ENCODE measurements at regions not wholly inside any gene's neighbourhood (a gene's known extent, or its start where the extent isn't known, plus 50 kb on each side); places are given as distances from the start of the nearest gene placed in this dataset.
A peak's percentile ranks its signal among the peaks of the same experiment; 100 is the strongest.

DNA sequence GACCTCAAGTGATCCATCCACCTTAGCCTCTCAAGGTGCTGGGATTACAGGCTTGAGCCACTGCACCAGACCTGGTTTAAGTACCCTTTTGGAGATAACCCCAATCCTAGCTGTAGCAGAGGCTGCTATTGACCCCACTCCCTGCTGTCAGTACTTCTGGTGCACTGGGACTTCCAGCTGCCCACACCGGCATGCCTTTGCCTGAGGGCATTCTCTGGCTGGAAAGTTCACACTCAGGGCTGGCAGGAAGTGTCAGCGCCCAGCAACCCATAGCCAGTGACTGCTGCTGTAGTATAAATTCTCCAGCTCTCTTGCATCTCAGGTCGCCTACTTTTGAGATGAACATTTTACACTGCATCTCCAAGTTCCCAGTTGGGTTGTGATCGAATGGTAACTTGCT, 75.3 kb downstream of the UTRN start:
- DNase-seq: peak; percentile 21
- TF ChIP-seq, protein P1, sequence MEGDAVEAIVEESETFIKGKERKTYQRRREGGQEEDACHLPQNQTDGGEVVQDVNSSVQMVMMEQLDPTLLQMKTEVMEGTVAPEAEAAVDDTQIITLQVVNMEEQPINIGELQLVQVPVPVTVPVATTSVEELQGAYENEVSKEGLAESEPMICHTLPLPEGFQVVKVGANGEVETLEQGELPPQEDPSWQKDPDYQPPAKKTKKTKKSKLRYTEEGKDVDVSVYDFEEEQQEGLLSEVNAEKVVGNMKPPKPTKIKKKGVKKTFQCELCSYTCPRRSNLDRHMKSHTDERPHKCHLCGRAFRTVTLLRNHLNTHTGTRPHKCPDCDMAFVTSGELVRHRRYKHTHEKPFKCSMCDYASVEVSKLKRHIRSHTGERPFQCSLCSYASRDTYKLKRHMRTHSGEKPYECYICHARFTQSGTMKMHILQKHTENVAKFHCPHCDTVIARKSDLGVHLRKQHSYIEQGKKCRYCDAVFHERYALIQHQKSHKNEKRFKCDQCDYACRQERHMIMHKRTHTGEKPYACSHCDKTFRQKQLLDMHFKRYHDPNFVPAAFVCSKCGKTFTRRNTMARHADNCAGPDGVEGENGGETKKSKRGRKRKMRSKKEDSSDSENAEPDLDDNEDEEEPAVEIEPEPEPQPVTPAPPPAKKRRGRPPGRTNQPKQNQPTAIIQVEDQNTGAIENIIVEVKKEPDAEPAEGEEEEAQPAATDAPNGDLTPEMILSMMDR (IDR thresholded peaks at IDR 0.05): no peak
- peaks cover 47% of the 10 kb centered on the region for H3K4me1 Mint-ChIP-seq (ENCODE audit: low read depth)
- H3K27me3 Mint-ChIP-seq (ENCODE audit: insufficient read depth): no peaks in the 10 kb centered on the region
- no peaks in the 10 kb centered on the region for H3K9me3 Mint-ChIP-seq
- no peak overlapping the region for H3K27ac Mint-ChIP-seq
- no peak overlapping the region for H3K4me3 Mint-ChIP-seq
- H3K36me3 Mint-ChIP-seq (ENCODE audit: low read depth): no peaks in the 10 kb centered on the region; the same call in 1 of the 2 replicates

DNA sequence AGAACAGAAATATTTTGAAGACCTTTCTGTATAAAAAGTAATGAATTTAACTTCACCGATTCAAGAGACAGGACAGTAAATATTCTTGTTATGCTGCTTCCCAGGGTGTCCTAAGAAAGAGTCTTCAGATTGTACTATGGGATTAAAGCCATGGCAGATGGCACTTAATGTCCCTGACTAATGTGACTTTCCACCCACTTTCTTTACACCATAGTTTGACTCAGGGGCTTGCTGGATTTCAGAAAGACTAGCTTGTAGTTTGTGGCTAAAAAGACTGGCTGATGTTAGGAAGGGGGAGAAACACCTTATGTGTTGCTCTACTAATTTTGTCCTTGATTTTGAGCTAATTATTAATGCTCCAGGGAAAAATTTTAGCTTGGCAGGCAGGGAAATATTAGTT, 75.9 kb downstream of the UTRN start:
- TF ChIP-seq, protein P1 (IDR thresholded peaks at IDR 0.05): no peak
- Mint-ChIP-seq H3K27ac (no peak overlapping the region), H3K4me3 (no peak overlapping the region), H3K4me1 (ENCODE audit: low read depth) (peaks cover 54% of the 10 kb centered on the region), H3K36me3 (ENCODE audit: low read depth) (no peaks in the 10 kb centered on the region; the same call in 1 of the 2 replicates), H3K9me3 (no peaks in the 10 kb centered on the region), H3K27me3 (ENCODE audit: insufficient read depth) (no peaks in the 10 kb centered on the region)
- no peak for DNase-seq

DNA sequence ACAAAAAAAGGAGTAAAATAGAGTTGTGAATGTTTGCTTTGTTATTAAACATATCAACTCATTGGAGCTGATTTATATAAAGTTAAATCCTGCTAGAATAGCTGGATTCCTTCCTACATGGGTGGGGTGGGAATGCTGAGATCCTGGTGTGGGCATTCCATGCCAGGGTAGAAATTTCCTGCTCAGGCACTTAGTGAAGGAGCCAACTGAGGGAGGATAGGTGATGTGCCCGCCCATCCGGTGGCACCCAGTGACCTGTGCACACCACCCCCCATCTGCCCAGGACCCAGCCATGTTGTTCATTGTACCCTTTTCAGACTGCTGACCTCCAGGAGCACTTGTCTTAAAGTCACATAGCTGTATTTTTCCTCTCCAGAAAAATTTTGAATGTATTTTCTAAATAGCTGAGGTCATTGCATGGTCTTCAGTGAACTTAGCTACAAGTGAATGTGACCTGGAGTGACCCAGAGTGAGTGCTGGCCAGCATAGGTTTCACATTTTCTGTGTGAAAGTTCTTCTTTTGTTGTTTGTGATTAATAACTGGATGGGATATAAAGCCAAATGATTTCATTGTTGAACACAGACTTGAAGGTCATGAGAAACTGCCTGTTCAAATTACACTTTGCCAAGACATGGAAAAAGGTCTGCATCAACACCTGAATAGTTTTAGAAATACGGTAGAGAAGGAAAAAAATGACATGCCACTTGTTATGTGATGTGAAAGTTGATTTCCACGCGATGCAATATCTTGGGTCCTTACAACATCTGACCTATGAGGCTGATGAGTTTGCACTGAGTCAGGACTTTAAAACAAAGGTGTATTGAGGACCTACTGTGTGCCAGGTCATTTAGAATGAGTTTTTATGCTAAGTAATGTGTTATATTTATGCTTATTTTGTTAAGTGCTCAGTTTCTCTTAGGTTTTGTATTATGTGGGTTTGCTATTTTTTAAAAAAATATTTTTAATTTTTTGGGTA, 77.2 kb downstream of the UTRN start:
- H3K27ac Mint-ChIP-seq: 0 out of 2 replicates have a peak overlapping the region, but pooled peaks have one; percentile 0
- H3K4me3 Mint-ChIP-seq: no peak overlapping the region
- H3K36me3 Mint-ChIP-seq (ENCODE audit: low read depth): peaks cover 4% of the 10 kb centered on the region
- no peaks in the 10 kb centered on the region for H3K9me3 Mint-ChIP-seq
- no peak for DNase-seq
- peaks cover 64% of the 10 kb centered on the region for H3K4me1 Mint-ChIP-seq (ENCODE audit: low read depth)
- no peaks in the 10 kb centered on the region for H3K27me3 Mint-ChIP-seq (ENCODE audit: insufficient read depth)
- TF ChIP-seq, protein P1 (IDR thresholded peaks at IDR 0.05): no peak

DNA sequence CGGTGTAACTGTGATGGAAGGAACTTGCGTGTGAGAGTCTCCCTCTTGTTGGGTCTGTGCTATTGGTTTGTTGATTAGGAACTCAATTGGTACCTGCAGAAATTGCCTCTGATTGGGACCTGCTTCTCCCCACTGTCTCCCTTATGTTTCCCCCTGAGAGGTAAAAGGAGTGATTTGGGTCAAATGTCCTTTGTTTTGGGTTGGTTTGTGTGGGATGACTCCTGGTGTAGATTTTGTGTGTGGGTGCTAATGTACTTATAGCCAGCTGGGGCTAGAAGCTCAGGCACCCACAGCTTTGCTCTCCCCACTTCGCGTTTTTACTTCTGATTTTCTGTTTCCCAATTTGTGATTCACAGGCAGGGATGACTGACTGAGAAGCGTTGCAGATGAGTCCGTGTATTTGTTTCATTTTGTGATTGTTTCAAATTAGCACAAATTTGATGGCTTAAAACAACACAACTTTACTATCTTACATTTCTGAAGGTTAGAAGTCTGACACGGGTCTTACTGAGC, 79.1 kb downstream of the UTRN start:
- TF ChIP-seq, protein P1 (IDR thresholded peaks at IDR 0.05): no peak
- Mint-ChIP-seq H3K9me3 (no peaks in the 10 kb centered on the region), H3K27ac (peak overlapping the region; percentile 40), H3K36me3 (ENCODE audit: low read depth) (peaks cover 4% of the 10 kb centered on the region), H3K27me3 (ENCODE audit: insufficient read depth) (no peaks in the 10 kb centered on the region), H3K4me1 (ENCODE audit: low read depth) (peaks cover 64% of the 10 kb centered on the region), H3K4me3 (peak overlapping the region; percentile 35)
- no peak for DNase-seq

DNA sequence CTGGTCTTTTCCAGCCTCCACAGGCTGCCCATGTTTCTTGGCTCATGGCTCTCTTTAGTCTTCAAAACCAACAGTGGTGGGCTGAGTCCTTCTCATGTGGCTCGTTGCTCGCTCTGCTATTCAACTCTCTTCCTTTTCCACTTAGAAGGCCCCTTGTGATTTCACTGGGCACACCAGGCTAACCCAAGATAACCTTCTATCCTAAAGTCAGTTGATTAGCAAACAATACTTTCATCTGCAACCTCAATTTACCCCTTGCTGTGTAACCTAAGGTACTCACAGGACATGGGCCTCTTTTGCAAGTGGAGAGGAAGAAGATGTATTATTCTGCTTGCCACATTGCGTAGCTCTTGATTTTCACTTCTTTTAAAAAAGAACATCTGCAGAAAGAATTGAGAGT, 79.6 kb downstream of the UTRN start:
- no peak for DNase-seq
- Mint-ChIP-seq H3K27ac (peak overlapping the region; percentile 40), H3K4me1 (ENCODE audit: low read depth) (peaks cover 64% of the 10 kb centered on the region), H3K9me3 (no peaks in the 10 kb centered on the region), H3K36me3 (ENCODE audit: low read depth) (peaks cover 7% of the 10 kb centered on the region), H3K27me3 (ENCODE audit: insufficient read depth) (no peaks in the 10 kb centered on the region), H3K4me3 (peak overlapping the region; percentile 35; the same call in 1 of the 2 replicates)
- TF ChIP-seq, protein P1 (IDR thresholded peaks at IDR 0.05): no peak

All from HFFc6 (cell line).